IPS-11a (cell line): ENCODE measurements at regions not wholly inside any gene's neighbourhood (a gene's known extent, or its start where the extent isn't known, plus 50 kb on each side); places are given as distances from the start of the nearest gene placed in this dataset.

ENCODE experiments used
- H3K4me3 ChIP-seq: one replicate; pipeline ENCODE4 v1.5.1; 2013; ENCODE audit warnings: low read depth, low read length, control low read depth

DNA sequence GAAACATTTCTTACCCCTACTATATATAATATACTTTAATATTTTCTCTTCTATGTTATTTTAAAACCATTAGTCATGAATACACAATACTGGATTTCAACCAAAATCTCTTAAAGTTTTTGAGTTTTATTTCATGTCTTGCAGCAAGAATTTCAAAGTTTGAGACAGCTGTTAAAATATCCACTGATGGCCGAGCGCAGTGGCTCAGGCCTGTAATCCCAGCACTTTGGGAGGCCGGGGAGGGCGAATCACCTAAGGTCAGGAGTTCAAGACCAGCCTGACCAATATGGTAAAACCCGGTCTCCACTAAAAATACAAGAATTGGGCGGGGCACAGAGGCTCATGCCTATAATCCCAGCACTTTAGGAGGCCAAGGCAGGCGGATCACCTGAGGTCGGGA, 59.7 kb upstream of the DAPK1 start:
- no peak overlapping the region for H3K4me3 ChIP-seq

DNA sequence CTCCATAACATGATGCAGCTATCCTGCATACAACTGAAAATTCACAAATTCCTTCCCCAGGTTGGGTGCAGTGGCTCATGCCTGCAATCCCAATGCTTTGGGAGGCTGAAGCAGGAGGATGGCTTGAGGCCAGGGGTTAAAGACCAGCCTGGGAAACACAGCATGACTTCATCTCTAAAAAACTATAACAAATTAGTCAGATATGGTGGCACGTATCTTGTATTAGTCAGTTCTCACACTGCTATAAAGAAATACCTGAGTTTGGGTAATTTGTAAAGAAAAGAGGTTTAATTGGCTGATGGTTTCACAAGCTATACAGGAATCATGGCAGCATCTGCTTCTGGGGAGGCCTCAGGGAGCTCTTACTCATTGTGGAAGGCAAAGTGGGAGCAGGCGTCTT, 56.4 kb upstream of the DAPK1 start:
- H3K4me3 ChIP-seq = no peak overlapping the region

- no peak overlapping the region for H3K4me3 ChIP-seq
Observed at GRCh38 chr9:87442451-87442850, 55.2 kb upstream of the DAPK1 start.

DNA sequence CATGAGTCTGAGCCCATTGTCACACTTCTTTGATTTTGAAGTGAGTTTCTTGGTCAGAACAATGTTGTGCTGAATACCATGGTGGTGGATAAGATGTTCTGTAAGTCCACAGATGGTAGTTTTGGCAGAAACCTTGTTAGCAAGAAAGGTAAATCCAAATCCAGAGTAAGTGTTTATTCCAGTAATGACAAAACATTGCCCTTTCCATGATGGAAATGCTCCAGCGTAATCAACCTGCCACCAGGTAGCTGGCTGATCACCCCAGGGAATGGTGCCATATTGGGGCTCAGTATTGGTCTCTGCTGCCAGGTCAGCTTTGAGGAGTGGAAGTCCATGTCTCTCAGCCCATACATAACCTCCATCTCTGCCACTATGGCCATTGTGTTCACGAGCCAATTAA, 54.7 kb upstream of the DAPK1 start:
- H3K4me3 ChIP-seq = no peak overlapping the region

GRCh38 chr9:87443461-87443860, 54.2 kb upstream of the DAPK1 start:
- H3K4me3 ChIP-seq = no peak overlapping the region

- no peak overlapping the region for H3K4me3 ChIP-seq
Observed at GRCh38 chr9:87445646-87446045, 52.0 kb upstream of the DAPK1 start.

GRCh38 chr9:87446527-87446926, 51.1 kb upstream of the DAPK1 start:
- no peak overlapping the region for H3K4me3 ChIP-seq

DNA sequence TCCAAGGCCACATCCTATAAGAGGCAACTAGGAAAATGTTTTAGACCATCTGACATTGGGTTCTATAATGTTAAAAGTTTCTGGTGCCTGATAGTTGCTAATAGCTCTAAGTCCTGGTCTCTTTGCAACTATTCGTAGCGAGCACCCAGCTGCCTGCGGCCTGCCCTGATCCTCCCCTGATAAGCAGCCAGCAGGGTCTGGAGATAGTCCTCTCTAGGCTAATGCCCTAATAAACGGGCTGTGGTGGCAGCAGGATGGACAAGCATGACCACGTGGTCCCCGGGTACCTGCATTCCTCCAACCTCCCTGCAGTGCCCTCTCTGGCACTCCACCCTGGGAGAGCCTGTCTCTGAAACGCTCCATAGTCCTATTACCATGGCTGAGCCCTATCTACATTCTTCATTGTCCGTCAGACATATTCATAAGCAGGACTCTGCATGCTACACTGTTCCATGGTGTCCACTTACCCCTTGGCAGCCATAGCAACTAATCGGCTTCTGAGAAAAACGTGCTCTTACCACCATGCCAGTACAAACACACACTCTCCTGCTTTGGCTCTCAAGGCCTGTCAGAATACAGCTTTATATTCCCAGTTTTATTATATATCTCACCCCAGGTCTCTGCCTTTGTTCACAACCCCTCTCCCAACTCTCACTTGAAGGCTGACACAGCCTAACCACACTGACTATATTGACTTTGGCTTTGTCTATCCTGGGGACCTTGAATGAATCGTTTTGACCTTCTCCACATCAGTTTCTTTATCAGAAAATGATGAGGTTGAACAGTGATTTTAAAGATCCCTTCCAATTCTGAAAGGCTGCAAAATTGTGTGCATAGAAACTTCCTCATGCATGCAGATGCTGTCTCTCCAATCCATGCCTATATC, 49.9 kb upstream of the DAPK1 start:
- no peak overlapping the region for H3K4me3 ChIP-seq
